Activated CD8-positive, alpha-beta T cell treated with anti-CD3 and anti-CD28 coated beads for 36 hours (primary cell): ENCODE measurements at regions not wholly inside any gene's neighbourhood (a gene's known extent, or its start where the extent isn't known, plus 50 kb on each side); places are given as distances from the start of the nearest gene placed in this dataset.

Source experiments
- ATAC-seq: fragments of 200-7000 bp; cut with Tn5 transposase; one replicate; pipeline ENCODE4 v1.10.0; 2021; ENCODE audit warnings: mild to moderate bottlenecking, moderate library complexity
- CTCF ChIA-PET: fragments of 350-600 bp; sonication (Branson Sonifier 250); formaldehyde crosslinking; loops from one replicate; lab custom pipeline; 2021; ENCODE audit warnings: antibody characterized with exemption; lab: Charles Lee
- POLR2A ChIA-PET: fragments of 350-600 bp; sonication (Branson Sonifier 250); formaldehyde crosslinking; loops from one replicate; lab custom pipeline; 2021; ENCODE audit warnings: antibody characterized with exemption; lab: Charles Lee
- DNase-seq: peaks from one replicate; pipeline ENCODE4 v3.0.0-alpha.2; 2020
- H3K27ac Mint-ChIP-seq: one replicate; pipeline ENCODE4 v1.8.0; 2021; ENCODE audit warnings: mild to moderate bottlenecking, mixed read lengths
- H3K27me3 Mint-ChIP-seq: one replicate; pipeline ENCODE4 v1.8.0; 2021; ENCODE audit warnings: mixed read lengths
- H3K36me3 Mint-ChIP-seq: one replicate; pipeline ENCODE4 v1.8.0; 2021; ENCODE audit warnings: low read depth, mixed read lengths
- H3K4me1 Mint-ChIP-seq: one replicate; pipeline ENCODE4 v1.8.0; 2021; ENCODE audit warnings: low read depth, mixed read lengths
- H3K4me3 Mint-ChIP-seq: one replicate; pipeline ENCODE4 v1.8.0; 2021; ENCODE audit warnings: mild to moderate bottlenecking, moderate library complexity, mixed read lengths
- H3K9me3 Mint-ChIP-seq: one replicate; pipeline ENCODE4 v1.8.0; 2021; ENCODE audit warnings: mixed read lengths
- intact Hi-C: fragments of 100-400 bp; cut with micrococcal nuclease; formaldehyde crosslinking; loops from one replicate; pipeline ENCODE4 v1.10.0; 2022
- TF ChIP-seq, protein P1 (sequence below): fragments of 200-600 bp; IDR thresholded peaks from one replicate; pipeline ENCODE4 v1.8.0; 2022; ENCODE audit warnings: antibody characterized with exemption, mild to moderate bottlenecking

DNA sequence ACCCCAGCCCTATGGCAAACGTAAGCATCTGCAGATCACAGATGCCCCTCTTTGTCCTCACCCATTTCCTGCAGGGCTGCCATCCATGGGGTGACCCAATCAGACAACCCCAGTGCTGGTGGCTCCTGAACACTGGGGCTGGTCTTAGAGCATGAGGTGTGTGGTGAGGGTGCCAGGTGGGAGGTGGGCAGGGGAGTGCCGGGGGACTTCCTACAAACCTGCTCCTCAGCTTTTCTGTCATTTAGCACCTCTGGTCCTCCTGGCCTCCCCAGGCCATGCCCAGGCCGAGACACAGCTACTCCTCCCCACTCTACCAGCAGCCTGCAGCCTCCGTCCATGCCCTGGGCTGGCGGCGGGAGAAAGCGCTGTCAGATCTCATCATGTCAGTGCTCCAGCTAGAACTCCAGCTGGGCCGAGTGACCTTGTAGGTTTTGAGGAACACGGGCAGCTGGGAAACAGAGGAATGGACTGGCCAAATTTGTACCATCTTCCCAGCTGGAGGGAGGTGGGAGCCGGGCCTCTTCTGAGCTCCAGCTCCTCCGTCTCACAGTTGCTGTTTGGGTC lies 157.7 kb upstream of the NECTIN1 start:
- ATAC-seq (no peak), DNase-seq (no peak)
- POLR2A ChIA-PET, result no interaction called here
- no peaks in the 10 kb centered on the region for H3K9me3 Mint-ChIP-seq
- no peak overlapping the region for H3K4me3 Mint-ChIP-seq
- H3K4me1 Mint-ChIP-seq, result no peaks in the 10 kb centered on the region
- no peak overlapping the region for H3K27ac Mint-ChIP-seq
- H3K27me3 Mint-ChIP-seq, result peaks cover 12% of the 10 kb centered on the region
- TF ChIP-seq, protein P1, sequence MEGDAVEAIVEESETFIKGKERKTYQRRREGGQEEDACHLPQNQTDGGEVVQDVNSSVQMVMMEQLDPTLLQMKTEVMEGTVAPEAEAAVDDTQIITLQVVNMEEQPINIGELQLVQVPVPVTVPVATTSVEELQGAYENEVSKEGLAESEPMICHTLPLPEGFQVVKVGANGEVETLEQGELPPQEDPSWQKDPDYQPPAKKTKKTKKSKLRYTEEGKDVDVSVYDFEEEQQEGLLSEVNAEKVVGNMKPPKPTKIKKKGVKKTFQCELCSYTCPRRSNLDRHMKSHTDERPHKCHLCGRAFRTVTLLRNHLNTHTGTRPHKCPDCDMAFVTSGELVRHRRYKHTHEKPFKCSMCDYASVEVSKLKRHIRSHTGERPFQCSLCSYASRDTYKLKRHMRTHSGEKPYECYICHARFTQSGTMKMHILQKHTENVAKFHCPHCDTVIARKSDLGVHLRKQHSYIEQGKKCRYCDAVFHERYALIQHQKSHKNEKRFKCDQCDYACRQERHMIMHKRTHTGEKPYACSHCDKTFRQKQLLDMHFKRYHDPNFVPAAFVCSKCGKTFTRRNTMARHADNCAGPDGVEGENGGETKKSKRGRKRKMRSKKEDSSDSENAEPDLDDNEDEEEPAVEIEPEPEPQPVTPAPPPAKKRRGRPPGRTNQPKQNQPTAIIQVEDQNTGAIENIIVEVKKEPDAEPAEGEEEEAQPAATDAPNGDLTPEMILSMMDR, result no peak
- no peaks in the 10 kb centered on the region for H3K36me3 Mint-ChIP-seq
- CTCF ChIA-PET, result interaction anchor here (1.5 kb wide), 1 partner anchor 193 kb away, joined by 3 read pairs; no protein-coding TSS in a partner anchor
- intact Hi-C loops, result no loop called here

DNA sequence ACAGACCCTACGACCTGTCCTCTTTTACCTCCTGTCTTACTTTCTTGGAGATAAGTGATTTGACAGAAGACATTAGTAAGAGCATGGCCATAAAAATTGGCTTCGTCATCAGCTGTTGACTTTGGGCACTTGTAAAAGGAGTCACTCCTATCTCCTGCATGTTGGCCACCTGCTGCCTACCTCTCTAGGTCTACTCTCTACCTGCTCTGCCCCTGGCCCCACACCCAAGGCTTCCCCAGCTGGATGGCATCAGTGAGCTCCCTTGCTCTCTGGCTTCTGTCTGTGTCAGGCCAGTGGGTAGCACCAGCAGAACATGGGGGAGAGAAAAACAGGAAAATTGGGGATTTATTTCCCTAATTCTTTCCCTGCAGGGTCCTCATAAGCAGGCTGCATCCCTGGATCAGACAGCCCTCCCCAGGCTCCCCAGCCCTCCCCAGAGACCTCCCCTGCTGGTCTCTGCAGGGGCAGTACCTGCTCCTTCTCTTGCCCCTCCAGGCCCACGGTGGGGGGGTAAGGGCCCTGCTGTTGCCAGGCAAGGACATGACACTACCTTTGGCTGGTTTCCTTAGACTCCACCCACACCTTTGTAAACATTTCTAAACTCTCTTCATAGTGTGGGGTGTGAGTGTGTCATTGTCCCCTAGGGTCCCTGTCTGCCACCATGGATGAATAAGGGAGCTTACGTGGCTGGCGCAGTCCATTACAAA lies 157.0 kb upstream of the NECTIN1 start:
- Mint-ChIP-seq H3K27ac (no peak overlapping the region), H3K9me3 (no peaks in the 10 kb centered on the region), H3K36me3 (no peaks in the 10 kb centered on the region), H3K4me3 (no peak overlapping the region), H3K27me3 (peaks cover 12% of the 10 kb centered on the region), H3K4me1 (no peaks in the 10 kb centered on the region)
- CTCF ChIA-PET, result no interaction called here
- POLR2A ChIA-PET, result no interaction called here
- ATAC-seq (no peak), DNase-seq (no peak)
- TF ChIP-seq, protein P1, result no peak
- intact Hi-C loops, result no loop called here

DNA sequence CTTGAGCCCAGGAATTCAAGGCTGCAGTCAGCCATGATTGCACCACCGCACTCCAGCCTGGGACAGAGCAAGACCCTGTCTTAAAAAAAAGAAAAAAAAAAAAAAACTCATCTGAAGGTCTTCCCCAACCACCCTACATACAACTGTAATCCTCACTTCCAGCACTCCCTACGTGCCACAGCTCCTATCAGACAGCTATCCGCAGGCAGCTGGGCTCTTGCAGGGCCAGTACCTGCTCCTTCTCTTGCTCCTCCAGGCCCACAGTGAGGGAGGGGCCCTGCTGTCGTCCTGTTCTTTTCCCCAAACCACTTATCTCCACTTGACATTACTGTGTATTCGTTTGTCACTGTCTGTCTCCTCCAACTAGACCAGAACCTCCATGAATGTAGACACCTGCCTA lies 156.1 kb upstream of the NECTIN1 start:
- intact Hi-C loops, result no loop called here
- Mint-ChIP-seq H3K4me3 (no peak overlapping the region), H3K27ac (no peak overlapping the region)

DNA sequence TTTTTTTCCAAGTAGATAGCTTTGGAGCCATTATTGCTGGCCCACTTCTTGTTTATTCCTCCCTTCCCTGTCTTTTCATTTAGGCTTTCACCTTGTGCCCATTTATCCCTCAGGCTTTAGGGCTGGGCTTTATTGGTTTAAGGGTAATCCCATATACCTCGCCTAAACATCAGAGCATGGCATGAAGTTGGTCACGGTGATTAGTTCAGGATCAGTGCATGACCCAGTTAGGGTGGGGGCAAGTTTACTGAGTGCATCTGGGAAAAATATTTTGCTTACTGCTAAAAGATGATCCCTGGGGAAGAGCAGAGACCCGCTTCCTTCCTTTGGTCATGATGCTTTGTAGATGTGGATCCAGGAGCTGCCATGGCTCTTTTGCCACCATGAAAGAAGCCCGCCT lies 153.3 kb upstream of the NECTIN1 start:
- Mint-ChIP-seq H3K4me3 (no peak overlapping the region), H3K27me3 (peaks cover 8% of the 10 kb centered on the region), H3K4me1 (no peaks in the 10 kb centered on the region), H3K27ac (no peak overlapping the region), H3K9me3 (no peaks in the 10 kb centered on the region), H3K36me3 (no peaks in the 10 kb centered on the region)
- ATAC-seq (no peak), DNase-seq (no peak)
- intact Hi-C loops, result no loop called here
- ChIA-PET CTCF (no interaction called here), POLR2A (no interaction called here)
- TF ChIP-seq, protein P1, result no peak

More for the DNA sequence above, 156.1 kb upstream of the NECTIN1 start:
- no peak for ATAC-seq
- Mint-ChIP-seq H3K9me3 (no peaks in the 10 kb centered on the region), H3K27me3 (peaks cover 10% of the 10 kb centered on the region), H3K4me1 (no peaks in the 10 kb centered on the region), H3K36me3 (no peaks in the 10 kb centered on the region)
- TF ChIP-seq, protein P1, result no peak
- CTCF ChIA-PET, result no interaction called here
- DNase-seq, result no peak
- POLR2A ChIA-PET, result no interaction called here

DNA sequence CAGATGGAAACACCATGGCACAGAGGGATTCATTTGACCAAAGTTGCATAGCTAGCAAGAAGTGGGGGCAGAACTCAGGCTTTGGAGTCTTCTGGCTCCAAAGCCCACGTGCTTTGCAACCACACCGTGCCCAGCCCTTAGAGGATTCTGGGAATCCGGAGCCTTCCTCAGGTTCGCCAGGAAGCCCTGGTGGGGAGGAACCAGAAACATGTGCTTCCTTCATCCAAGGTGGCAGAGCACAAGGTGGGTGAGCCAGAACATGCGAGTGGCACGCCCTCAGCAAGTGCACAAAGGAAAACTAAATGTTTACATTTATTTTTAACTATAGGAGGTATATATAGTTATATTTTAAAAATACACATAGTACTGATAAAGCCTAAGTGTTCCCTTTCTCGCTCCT lies 151.9 kb upstream of the NECTIN1 start:
- DNase-seq (no peak), ATAC-seq (no peak)
- CTCF ChIA-PET, result no interaction called here
- Mint-ChIP-seq H3K27me3 (peaks cover 8% of the 10 kb centered on the region), H3K4me3 (no peak overlapping the region), H3K27ac (no peak overlapping the region), H3K9me3 (no peaks in the 10 kb centered on the region), H3K4me1 (no peaks in the 10 kb centered on the region), H3K36me3 (no peaks in the 10 kb centered on the region)
- TF ChIP-seq, protein P1, result no peak
- intact Hi-C loops, result no loop called here
- POLR2A ChIA-PET, result no interaction called here
